ENCODE measurements at regions not wholly inside any gene's neighbourhood (a gene's known extent, or its start where the extent isn't known, plus 50 kb on each side); places are given as distances from the start of the nearest gene placed in this dataset.

DNA sequence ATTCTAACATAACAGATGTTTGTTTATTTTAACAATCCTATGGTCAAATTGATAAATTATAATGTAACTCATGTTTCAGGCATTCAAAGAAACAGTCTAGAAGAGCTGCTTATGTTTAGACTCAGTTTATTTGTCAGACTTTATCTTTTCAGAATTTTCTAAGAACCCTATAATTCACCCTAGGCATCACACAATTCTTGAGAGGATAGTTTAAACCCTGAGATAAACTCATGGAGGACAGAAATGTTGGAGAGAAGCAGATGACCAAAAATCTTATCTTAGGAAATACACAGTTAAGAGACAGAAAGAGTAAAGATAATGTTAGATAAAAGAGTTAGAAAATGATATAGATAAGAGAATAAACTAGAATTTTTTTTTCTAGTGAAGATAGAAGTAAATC is 1185.7 kb upstream of the SLC10A2 start:
- no peak overlapping the region for H4K91ac ChIP-seq (replicated peaks; ENCODE audit: insufficient read length, low read length)
- H3K9me3 ChIP-seq (ENCODE audit: insufficient read depth in 2 of 2, low read depth in 1 of 2, low read length in 1 of 2): no peaks in the 10 kb centered on the region
- H3K9ac ChIP-seq (replicated peaks in 1 of 4; ENCODE audit: extremely low read depth in 1 of 4, low read depth in 3 of 4, low read length in 3 of 4): no peak overlapping the region
- no peak overlapping the region for H3K18ac ChIP-seq (ENCODE audit: extremely low read depth, low read length)
- POLR2A ChIA-PET (ENCODE audit: partially characterized antibody): no interaction called here
- DNase-seq (ENCODE audit: low read depth in 1 of 2, low spot score in 2 of 2) (no peak), FAIRE-seq (no peak)
- no peak overlapping the region for H4K5ac ChIP-seq (ENCODE audit: insufficient read length, low read depth, low read length)
- H2BK5ac ChIP-seq (ENCODE audit: low read depth, low read length): no peak overlapping the region
- H3K27ac ChIP-seq (ENCODE audit: low read depth, low read length): no peak overlapping the region
- no peak overlapping the region for H2BK15ac ChIP-seq (ENCODE audit: low read length)
- H3K79me1 ChIP-seq (ENCODE audit: low read depth, low read length): no peaks in the 10 kb centered on the region
- no peak overlapping the region for H3K4me3 ChIP-seq (ENCODE audit: extremely low read depth in 1 of 4, insufficient read depth in 2 of 4, low read depth in 3 of 4, low read length in 4 of 4)
- no peaks in the 10 kb centered on the region for H3K79me2 ChIP-seq (ENCODE audit: control insufficient read depth in 1 of 2, insufficient read depth in 2 of 2, low read length in 2 of 2)
- no peaks in the 10 kb centered on the region for H3K27me3 ChIP-seq (replicated peaks in 1 of 4; ENCODE audit: control insufficient read depth in 3 of 4, extremely low read depth in 1 of 4, insufficient read depth in 3 of 4, low read length in 3 of 4)
- no peak overlapping the region for H3K4me2 ChIP-seq (ENCODE audit: insufficient read depth in 1 of 2, low read depth in 2 of 2, low read length in 2 of 2)
- no peak overlapping the region for H2BK12ac ChIP-seq (ENCODE audit: low read depth, low read length)
- H4K8ac ChIP-seq (ENCODE audit: extremely low read depth, insufficient read depth, low read length): no peak overlapping the region
- no peak overlapping the region for H3K4ac ChIP-seq (replicated peaks; ENCODE audit: insufficient read length, low read depth, low read length)
- H3K4me1 ChIP-seq (replicated peaks in 1 of 4; ENCODE audit: control insufficient read depth in 3 of 4, insufficient read depth in 4 of 4, low read length in 3 of 4): peaks cover 0 to 5% (median 2%) of the 10 kb centered on the region in 4 experiments; a peak in 3 of 7 replicates
- no peak overlapping the region for H2BK120ac ChIP-seq (replicated peaks; ENCODE audit: low read depth, low read length)
- H3K56ac ChIP-seq (replicated peaks; ENCODE audit: insufficient read length, low read depth, low read length): no peak overlapping the region
- H3K14ac ChIP-seq (ENCODE audit: insufficient read length): no peak overlapping the region
- no peak overlapping the region for H2AK5ac ChIP-seq (ENCODE audit: low read depth, low read length)
- no peak for TF ChIP-seq NANOG (IDR thresholded peaks at IDR 0.05; ENCODE audit: insufficient read depth, low read depth, low read length, poor library complexity, severe bottlenecking)
- H4K20me1 ChIP-seq (replicated peaks in 1 of 2; ENCODE audit: control insufficient read depth in 1 of 2, insufficient read depth in 2 of 2, low read length in 2 of 2): no peaks in the 10 kb centered on the region
- no peak overlapping the region for H3K23ac ChIP-seq (ENCODE audit: insufficient read length)
- no peak overlapping the region for H2BK20ac ChIP-seq (ENCODE audit: low read length)
- CTCF ChIA-PET (ENCODE audit: partially characterized antibody): interaction anchor here (0.8 kb wide), 1 partner anchor 71 kb away, joined by 3 read pairs; no protein-coding TSS in a partner anchor
- H3K36me3 ChIP-seq (ENCODE audit: control insufficient read depth in 2 of 4, insufficient read depth in 4 of 4, low read length in 3 of 4): no peaks in the 10 kb centered on the region
- H3K23me2 ChIP-seq (ENCODE audit: low read depth, low read length): no peaks in the 10 kb centered on the region
- H2AFZ ChIP-seq (ENCODE audit: low read length): no peak overlapping the region
